HEK293 (cell line): ENCODE measurements at regions not wholly inside any gene's neighbourhood (a gene's known extent, or its start where the extent isn't known, plus 50 kb on each side); places are given as distances from the start of the nearest gene placed in this dataset.
A peak's percentile ranks its signal among the peaks of the same experiment; 100 is the strongest.

Source experiments
- CTCF ChIA-PET: fragments of 350-600 bp; formaldehyde crosslinking; extraction: SDS; loops from one replicate; lab custom pipeline; 2021; ENCODE audit warnings: antibody characterized with exemption; lab: Yijun Ruan, JAX
- POLR2A ChIA-PET: fragments of 300-600 bp; formaldehyde crosslinking; extraction: SDS; loops from one replicate; lab custom pipeline; 2020; ENCODE audit warnings: antibody characterized with exemption, inconsistent platforms; lab: Yijun Ruan, JAX
- H3K27ac ChIP-seq: fragments of 200-500 bp; sonication (Bioruptor generic); 2 replicates; pipeline ENCODE4 v1.5.1; 2014; ENCODE audit warnings: low read depth, low read length, control low read depth, inconsistent platforms; ENCODE audit errors: extremely low read depth
- H3K36me3 ChIP-seq, 2 experiments: fragments of 200-500 bp in 1 of 2; sonication (Bioruptor generic) in 1 of 2; 1 replicate in 1 of 2; 2 replicates in 1 of 2; pipeline ENCODE4 v1.5.1; 2014 to 2017; ENCODE audit warnings: inconsistent platforms in 2 of 2, low read length in 2 of 2; ENCODE audit not compliant: control insufficient read depth in 2 of 2, insufficient read depth in 1 of 2
- H3K4me1 ChIP-seq: fragments of 200-500 bp; sonication (Bioruptor generic); 2 replicates; pipeline ENCODE4 v1.5.1; 2014; ENCODE audit warnings: mild to moderate bottlenecking, low read length, inconsistent platforms; ENCODE audit not compliant: control insufficient read depth, insufficient read depth
- H3K4me3 ChIP-seq: 2 replicates; pipeline ENCODE4 v1.5.1; 2011; ENCODE audit warnings: low read depth, mild to moderate bottlenecking, control low read depth, low read length, moderate library complexity
- H3K9me3 ChIP-seq: fragments of 200-500 bp; sonication (Bioruptor generic); 2 replicates; pipeline ENCODE4 v1.5.1; 2014; ENCODE audit warnings: low read depth, low read length, inconsistent platforms; ENCODE audit not compliant: control insufficient read depth, insufficient read depth
- GLI4 ChIP-seq: fragments of 450-650 bp; formaldehyde crosslinking; IDR thresholded peaks from 2 replicates; pipeline ENCODE4 v1.5.1; 2016; ENCODE audit warnings: missing biosample characterization, missing genetic modification characterization
- HOXD13 ChIP-seq: sonication (generic); formaldehyde crosslinking; IDR thresholded peaks from 2 replicates; pipeline ENCODE4 v1.8.0; 2022; ENCODE audit warnings: missing genetic modification reagents, borderline replicate concordance
- IKZF3 ChIP-seq: fragments of 450-650 bp; IDR thresholded peaks from 2 replicates; pipeline ENCODE4 v1.5.0; 2018; ENCODE audit warnings: missing biosample characterization, mild to moderate bottlenecking, missing genetic modification characterization, moderate library complexity
- KLF7 ChIP-seq: fragments of 450-650 bp; formaldehyde crosslinking; IDR thresholded peaks from 2 replicates; pipeline ENCODE4 v1.5.1; 2016; ENCODE audit warnings: missing biosample characterization, missing genetic modification characterization, borderline replicate concordance
- PRDM1 ChIP-seq: fragments of 450-650 bp; formaldehyde crosslinking; IDR thresholded peaks from 2 replicates; pipeline ENCODE4; 2016; ENCODE audit warnings: missing biosample characterization, missing genetic modification characterization
- SP2 ChIP-seq: fragments of 450-650 bp; formaldehyde crosslinking; IDR thresholded peaks from 2 replicates; pipeline ENCODE4 v1.5.1; 2016; ENCODE audit warnings: missing biosample characterization, missing genetic modification characterization
- TRIM28 ChIP-seq: IDR thresholded peaks from 2 replicates; pipeline ENCODE4 v1.6.1; 2011; ENCODE audit warnings: low read length, control low read depth, borderline replicate concordance
- ZNF133 ChIP-seq: fragments of 450-650 bp; formaldehyde crosslinking; IDR thresholded peaks from 2 replicates; pipeline ENCODE4 v1.5.1; 2016; ENCODE audit warnings: missing biosample characterization, missing genetic modification characterization
- ZNF140 ChIP-seq: fragments of 450-650 bp; formaldehyde crosslinking; IDR thresholded peaks from 2 replicates; pipeline ENCODE4 v1.5.1; 2016; ENCODE audit warnings: missing biosample characterization, missing genetic modification characterization
- ZNF23 ChIP-seq: fragments of 450-650 bp; formaldehyde crosslinking; IDR thresholded peaks from 2 replicates; pipeline ENCODE4 v1.5.1; 2016; ENCODE audit warnings: missing biosample characterization, missing genetic modification characterization, borderline replicate concordance
- ZNF324 ChIP-seq: fragments of 450-650 bp; formaldehyde crosslinking; IDR thresholded peaks from 2 replicates; pipeline ENCODE4 v1.5.1; 2016; ENCODE audit warnings: missing biosample characterization, missing genetic modification characterization
- ZNF37A ChIP-seq: fragments of 450-650 bp; IDR thresholded peaks from 2 replicates; pipeline ENCODE4 v1.5.1; 2018; ENCODE audit warnings: missing biosample characterization, missing genetic modification characterization
- ZNF391 ChIP-seq: fragments of 450-650 bp; formaldehyde crosslinking; IDR thresholded peaks from 2 replicates; pipeline ENCODE4 v1.5.1; 2016; ENCODE audit warnings: low read depth, missing biosample characterization, missing genetic modification characterization, borderline replicate concordance
- ZNF394 ChIP-seq: fragments of 450-650 bp; formaldehyde crosslinking; IDR thresholded peaks from 2 replicates; pipeline ENCODE4 v1.5.1; 2016; ENCODE audit warnings: missing biosample characterization, missing genetic modification characterization, mild to moderate bottlenecking, moderate library complexity, borderline replicate concordance
- ZNF423 ChIP-seq: fragments of 450-650 bp; formaldehyde crosslinking; IDR thresholded peaks from 2 replicates; pipeline ENCODE4 v1.5.1; 2016; ENCODE audit warnings: missing biosample characterization, missing genetic modification characterization
- ZNF433 ChIP-seq: fragments of 450-650 bp; formaldehyde crosslinking; IDR thresholded peaks from 2 replicates; pipeline ENCODE4 v1.5.1; 2016; ENCODE audit warnings: missing biosample characterization, missing genetic modification characterization, low read depth
- ZNF548 ChIP-seq: fragments of 450-650 bp; formaldehyde crosslinking; IDR thresholded peaks from 2 replicates; pipeline ENCODE4 v1.5.1; 2016; ENCODE audit warnings: missing biosample characterization, missing genetic modification characterization
- ZNF555 ChIP-seq: fragments of 450-650 bp; formaldehyde crosslinking; conservative IDR thresholded peaks from 2 replicates; pipeline ENCODE4 v1.5.1; 2017; ENCODE audit warnings: missing biosample characterization, mild to moderate bottlenecking, missing genetic modification characterization, inconsistent platforms
- ZNF558 ChIP-seq: fragments of 450-650 bp; formaldehyde crosslinking; IDR thresholded peaks from 2 replicates; pipeline ENCODE4 v1.5.1; 2016; ENCODE audit warnings: missing biosample characterization, missing genetic modification characterization
- ZNF629 ChIP-seq: fragments of 450-650 bp; formaldehyde crosslinking; IDR thresholded peaks from 2 replicates; pipeline ENCODE4 v1.5.1; 2017; ENCODE audit warnings: missing biosample characterization, missing genetic modification characterization
- ZNF664 ChIP-seq: fragments of 450-650 bp; formaldehyde crosslinking; IDR thresholded peaks from 2 replicates; pipeline ENCODE4 v1.5.1; 2016; ENCODE audit warnings: missing biosample characterization, missing genetic modification characterization
- ZNF670 ChIP-seq: fragments of 450-650 bp; formaldehyde crosslinking; IDR thresholded peaks from 2 replicates; pipeline ENCODE4 v1.5.1; 2016; ENCODE audit warnings: missing biosample characterization, missing genetic modification characterization, low read depth
- ZNF768 ChIP-seq: fragments of 450-650 bp; formaldehyde crosslinking; IDR thresholded peaks from 2 replicates; pipeline ENCODE4 v1.5.1; 2018; ENCODE audit warnings: missing biosample characterization, mild to moderate bottlenecking, missing genetic modification characterization
- ZNF837 ChIP-seq: fragments of 450-650 bp; formaldehyde crosslinking; IDR thresholded peaks from 2 replicates; pipeline ENCODE4 v1.5.1; 2016; ENCODE audit warnings: missing biosample characterization, missing genetic modification characterization
- ZSCAN16 ChIP-seq: fragments of 450-650 bp; formaldehyde crosslinking; IDR thresholded peaks from 2 replicates; pipeline ENCODE4 v1.5.1; 2016; ENCODE audit warnings: missing biosample characterization, missing genetic modification characterization
- ZSCAN30 ChIP-seq: fragments of 450-650 bp; IDR thresholded peaks from 2 replicates; pipeline ENCODE4 v1.5.1; 2018; ENCODE audit warnings: missing biosample characterization, mild to moderate bottlenecking, missing genetic modification characterization, moderate library complexity
- TF ChIP-seq, protein P1 (sequence below): fragments of 450-650 bp; formaldehyde crosslinking; IDR thresholded peaks from 2 replicates; pipeline ENCODE4 v1.5.1; 2017; ENCODE audit warnings: missing biosample characterization, missing genetic modification characterization
- TF ChIP-seq, protein P2 (sequence below): fragments of 450-650 bp; formaldehyde crosslinking; IDR thresholded peaks from 2 replicates; pipeline ENCODE4 v1.5.1; 2016; ENCODE audit warnings: missing biosample characterization, missing genetic modification characterization
- TF ChIP-seq, protein P3 (sequence below): fragments of 450-650 bp; formaldehyde crosslinking; IDR thresholded peaks from 2 replicates; pipeline ENCODE4 v1.5.1; 2016; ENCODE audit warnings: missing biosample characterization, missing genetic modification characterization
- TF ChIP-seq, protein P4 (sequence below): fragments of 450-650 bp; formaldehyde crosslinking; IDR thresholded peaks from 2 replicates; pipeline ENCODE4 v1.5.1; 2017; ENCODE audit warnings: missing biosample characterization, missing genetic modification characterization

DNA sequence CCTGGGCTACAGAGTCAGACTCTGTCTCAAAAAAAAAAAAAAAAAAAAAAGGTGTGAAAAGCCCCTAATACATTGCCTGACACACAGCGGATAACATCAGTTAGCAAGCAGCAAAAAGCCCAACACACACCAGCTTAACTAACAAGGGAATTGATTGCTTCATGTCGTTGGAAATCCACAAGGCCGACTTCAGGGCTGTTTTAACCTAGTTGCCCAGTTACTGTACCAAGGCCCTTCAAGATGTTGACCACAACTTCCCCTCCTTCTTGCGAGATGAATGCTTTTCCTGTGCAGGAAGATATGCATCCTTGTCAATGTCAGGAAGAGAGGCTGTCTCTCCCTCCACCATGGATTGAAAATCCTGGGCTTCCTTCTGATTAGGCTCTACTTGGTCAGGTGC lies 202.9 kb downstream of the MIB1 start:
- no peaks in the 10 kb centered on the region for H3K9me3 ChIP-seq
- H3K27ac ChIP-seq: no peak overlapping the region
- no peaks in the 10 kb centered on the region for H3K36me3 ChIP-seq
- no peak for TF ChIP-seq ZSCAN30 (tag by site-specific recombination)
- no peak for TF ChIP-seq ZNF664 (tag by site-specific recombination)
- no peak for TF ChIP-seq GLI4 (tag by site-specific recombination)
- TF ChIP-seq TRIM28: no peak
- TF ChIP-seq ZNF423: no peak
- TF ChIP-seq PRDM1: no peak
- TF ChIP-seq ZNF548 (tag by site-specific recombination): no peak
- no peak for TF ChIP-seq ZNF133 (tag by site-specific recombination)
- TF ChIP-seq ZNF433 (tag by site-specific recombination): no peak
- TF ChIP-seq, protein P1, sequence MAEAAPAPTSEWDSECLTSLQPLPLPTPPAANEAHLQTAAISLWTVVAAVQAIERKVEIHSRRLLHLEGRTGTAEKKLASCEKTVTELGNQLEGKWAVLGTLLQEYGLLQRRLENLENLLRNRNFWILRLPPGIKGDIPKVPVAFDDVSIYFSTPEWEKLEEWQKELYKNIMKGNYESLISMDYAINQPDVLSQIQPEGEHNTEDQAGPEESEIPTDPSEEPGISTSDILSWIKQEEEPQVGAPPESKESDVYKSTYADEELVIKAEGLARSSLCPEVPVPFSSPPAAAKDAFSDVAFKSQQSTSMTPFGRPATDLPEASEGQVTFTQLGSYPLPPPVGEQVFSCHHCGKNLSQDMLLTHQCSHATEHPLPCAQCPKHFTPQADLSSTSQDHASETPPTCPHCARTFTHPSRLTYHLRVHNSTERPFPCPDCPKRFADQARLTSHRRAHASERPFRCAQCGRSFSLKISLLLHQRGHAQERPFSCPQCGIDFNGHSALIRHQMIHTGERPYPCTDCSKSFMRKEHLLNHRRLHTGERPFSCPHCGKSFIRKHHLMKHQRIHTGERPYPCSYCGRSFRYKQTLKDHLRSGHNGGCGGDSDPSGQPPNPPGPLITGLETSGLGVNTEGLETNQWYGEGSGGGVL (tag by site-specific recombination): no peak
- no peak for TF ChIP-seq ZNF391 (tag by site-specific recombination)
- TF ChIP-seq SP2 (tag by site-specific recombination): no peak
- no peak for TF ChIP-seq ZSCAN16 (tag by site-specific recombination)
- TF ChIP-seq ZNF558 (tag by site-specific recombination): no peak
- TF ChIP-seq ZNF324 (tag by site-specific recombination): no peak
- TF ChIP-seq ZNF140 (tag by site-specific recombination): no peak
- TF ChIP-seq KLF7 (tag by site-specific recombination): no peak
- no peak for TF ChIP-seq ZNF23 (tag by site-specific recombination)
- no peak for TF ChIP-seq HOXD13 (CRISPR knock-in tag)
- no peak for TF ChIP-seq IKZF3
- H3K4me1 ChIP-seq: no peaks in the 10 kb centered on the region
- ChIA-PET POLR2A (no interaction called here), CTCF (no interaction called here)
- no peak overlapping the region for H3K4me3 ChIP-seq

DNA sequence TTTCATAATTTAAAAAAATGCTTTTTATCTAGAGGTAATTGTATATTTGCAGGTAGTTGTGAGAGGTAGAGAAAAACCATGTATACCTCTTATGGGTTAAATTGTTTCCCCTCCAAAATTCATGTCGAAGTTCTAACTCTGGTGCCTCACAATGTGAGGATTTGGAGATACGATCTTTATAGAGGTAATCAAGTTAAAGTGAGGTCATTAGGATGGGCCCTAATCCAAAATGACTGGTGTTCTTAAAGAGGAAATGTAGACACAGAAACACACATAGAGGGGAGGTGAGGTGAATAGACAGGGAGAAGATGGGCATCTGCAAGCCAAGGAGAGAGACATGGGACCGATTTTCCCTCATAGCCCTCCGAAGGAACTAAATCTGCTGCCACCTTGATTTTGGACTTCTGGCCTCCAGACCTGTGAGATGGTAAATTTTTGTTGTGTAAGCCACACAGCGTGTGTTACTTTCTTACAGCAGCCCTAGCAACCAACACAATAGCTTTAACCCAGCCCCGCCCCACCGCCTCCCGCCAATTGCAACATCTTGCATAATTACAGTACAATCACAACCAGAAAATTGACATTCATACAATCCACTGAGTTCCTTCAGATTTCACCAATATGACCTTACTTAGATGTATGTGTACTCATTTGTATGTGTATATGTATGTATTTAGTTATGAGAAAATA lies 208.9 kb downstream of the MIB1 start:
- Histone ChIP-seq H3K9me3 (no peaks in the 10 kb centered on the region), H3K4me1 (peaks cover 2% of the 10 kb centered on the region; the same call in 1 of the 2 replicates), H3K27ac (no peak overlapping the region), H3K36me3 (no peaks in the 10 kb centered on the region), H3K4me3 (no peak overlapping the region)
- POLR2A ChIA-PET: no interaction called here
- CTCF ChIA-PET: interaction anchor here (2.6 kb wide), 1 partner anchor 11 kb away, joined by 9 read pairs; no protein-coding TSS in a partner anchor
- no peak for TF ChIP-seq ZNF837 (tag by site-specific recombination)
- TF ChIP-seq ZNF555 (tag by site-specific recombination): no peak
- TF ChIP-seq ZNF324 (tag by site-specific recombination): no peak
- no peak for TF ChIP-seq ZNF433 (tag by site-specific recombination)
- TF ChIP-seq, protein P2, sequence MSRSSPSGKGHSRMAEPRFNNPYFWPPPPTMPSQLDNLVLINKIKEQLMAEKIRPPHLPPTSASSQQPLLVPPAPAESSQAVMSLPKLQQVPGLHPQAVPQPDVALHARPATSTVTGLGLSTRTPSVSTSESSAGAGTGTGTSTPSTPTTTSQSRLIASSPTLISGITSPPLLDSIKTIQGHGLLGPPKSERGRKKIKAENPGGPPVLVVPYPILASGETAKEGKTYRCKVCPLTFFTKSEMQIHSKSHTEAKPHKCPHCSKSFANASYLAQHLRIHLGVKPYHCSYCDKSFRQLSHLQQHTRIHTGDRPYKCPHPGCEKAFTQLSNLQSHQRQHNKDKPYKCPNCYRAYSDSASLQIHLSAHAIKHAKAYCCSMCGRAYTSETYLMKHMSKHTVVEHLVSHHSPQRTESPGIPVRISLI (tag by site-specific recombination): no peak
- no peak for TF ChIP-seq ZNF37A (tag by site-specific recombination)
- no peak for TF ChIP-seq ZNF670
- TF ChIP-seq ZNF768 (tag by site-specific recombination): no peak
- TF ChIP-seq, protein P3, sequence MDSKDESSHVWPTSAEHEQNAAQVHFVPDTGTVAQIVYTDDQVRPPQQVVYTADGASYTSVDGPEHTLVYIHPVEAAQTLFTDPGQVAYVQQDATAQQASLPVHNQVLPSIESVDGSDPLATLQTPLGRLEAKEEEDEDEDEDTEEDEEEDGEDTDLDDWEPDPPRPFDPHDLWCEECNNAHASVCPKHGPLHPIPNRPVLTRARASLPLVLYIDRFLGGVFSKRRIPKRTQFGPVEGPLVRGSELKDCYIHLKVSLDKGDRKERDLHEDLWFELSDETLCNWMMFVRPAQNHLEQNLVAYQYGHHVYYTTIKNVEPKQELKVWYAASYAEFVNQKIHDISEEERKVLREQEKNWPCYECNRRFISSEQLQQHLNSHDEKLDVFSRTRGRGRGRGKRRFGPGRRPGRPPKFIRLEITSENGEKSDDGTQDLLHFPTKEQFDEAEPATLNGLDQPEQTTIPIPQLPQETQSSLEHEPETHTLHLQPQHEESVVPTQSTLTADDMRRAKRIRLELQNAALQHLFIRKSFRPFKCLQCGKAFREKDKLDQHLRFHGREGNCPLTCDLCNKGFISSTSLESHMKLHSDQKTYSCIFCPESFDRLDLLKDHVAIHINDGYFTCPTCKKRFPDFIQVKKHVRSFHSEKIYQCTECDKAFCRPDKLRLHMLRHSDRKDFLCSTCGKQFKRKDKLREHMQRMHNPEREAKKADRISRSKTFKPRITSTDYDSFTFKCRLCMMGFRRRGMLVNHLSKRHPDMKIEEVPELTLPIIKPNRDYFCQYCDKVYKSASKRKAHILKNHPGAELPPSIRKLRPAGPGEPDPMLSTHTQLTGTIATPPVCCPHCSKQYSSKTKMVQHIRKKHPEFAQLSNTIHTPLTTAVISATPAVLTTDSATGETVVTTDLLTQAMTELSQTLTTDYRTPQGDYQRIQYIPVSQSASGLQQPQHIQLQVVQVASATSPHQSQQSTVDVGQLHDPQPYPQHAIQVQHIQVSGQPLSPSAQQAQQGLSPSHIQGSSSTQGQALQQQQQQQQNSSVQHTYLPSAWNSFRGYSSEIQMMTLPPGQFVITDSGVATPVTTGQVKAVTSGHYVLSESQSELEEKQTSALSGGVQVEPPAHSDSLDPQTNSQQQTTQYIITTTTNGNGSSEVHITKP: peak; percentile 74
- no peak for TF ChIP-seq ZNF394 (tag by site-specific recombination)
- TF ChIP-seq, protein P4, sequence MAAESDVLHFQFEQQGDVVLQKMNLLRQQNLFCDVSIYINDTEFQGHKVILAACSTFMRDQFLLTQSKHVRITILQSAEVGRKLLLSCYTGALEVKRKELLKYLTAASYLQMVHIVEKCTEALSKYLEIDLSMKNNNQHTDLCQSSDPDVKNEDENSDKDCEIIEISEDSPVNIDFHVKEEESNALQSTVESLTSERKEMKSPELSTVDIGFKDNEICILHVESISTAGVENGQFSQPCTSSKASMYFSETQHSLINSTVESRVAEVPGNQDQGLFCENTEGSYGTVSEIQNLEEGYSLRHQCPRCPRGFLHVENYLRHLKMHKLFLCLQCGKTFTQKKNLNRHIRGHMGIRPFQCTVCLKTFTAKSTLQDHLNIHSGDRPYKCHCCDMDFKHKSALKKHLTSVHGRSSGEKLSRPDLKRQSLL (tag by site-specific recombination): no peak
- 0 out of 2 replicates have a peak, but pooled peaks have one; percentile 20 for TF ChIP-seq ZNF629
